ENCODE measurements at regions not wholly inside any gene's neighbourhood (a gene's known extent, or its start where the extent isn't known, plus 50 kb on each side); places are given as distances from the start of the nearest gene placed in this dataset.

DNA sequence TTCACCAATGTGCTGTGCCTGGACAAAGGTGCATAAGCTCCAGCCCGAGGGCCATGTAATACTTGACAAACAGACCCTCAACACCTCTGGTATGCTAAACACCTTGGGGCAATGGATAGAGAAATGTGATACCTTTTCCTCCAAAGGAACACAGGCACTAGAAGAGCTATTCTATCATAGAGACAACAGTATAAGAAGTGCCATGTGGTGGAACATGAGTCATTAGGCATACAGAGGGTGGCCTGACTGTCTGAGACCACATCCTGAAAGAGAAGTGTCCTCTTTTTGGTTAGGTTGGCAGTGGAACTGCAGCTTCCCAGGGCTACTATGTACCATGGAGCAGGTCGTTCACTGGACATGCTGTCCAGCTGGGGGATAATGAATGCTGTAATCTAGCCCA is 153.9 kb downstream of the INSIG2 start (continued):
- TF ChIP-seq, protein P1, sequence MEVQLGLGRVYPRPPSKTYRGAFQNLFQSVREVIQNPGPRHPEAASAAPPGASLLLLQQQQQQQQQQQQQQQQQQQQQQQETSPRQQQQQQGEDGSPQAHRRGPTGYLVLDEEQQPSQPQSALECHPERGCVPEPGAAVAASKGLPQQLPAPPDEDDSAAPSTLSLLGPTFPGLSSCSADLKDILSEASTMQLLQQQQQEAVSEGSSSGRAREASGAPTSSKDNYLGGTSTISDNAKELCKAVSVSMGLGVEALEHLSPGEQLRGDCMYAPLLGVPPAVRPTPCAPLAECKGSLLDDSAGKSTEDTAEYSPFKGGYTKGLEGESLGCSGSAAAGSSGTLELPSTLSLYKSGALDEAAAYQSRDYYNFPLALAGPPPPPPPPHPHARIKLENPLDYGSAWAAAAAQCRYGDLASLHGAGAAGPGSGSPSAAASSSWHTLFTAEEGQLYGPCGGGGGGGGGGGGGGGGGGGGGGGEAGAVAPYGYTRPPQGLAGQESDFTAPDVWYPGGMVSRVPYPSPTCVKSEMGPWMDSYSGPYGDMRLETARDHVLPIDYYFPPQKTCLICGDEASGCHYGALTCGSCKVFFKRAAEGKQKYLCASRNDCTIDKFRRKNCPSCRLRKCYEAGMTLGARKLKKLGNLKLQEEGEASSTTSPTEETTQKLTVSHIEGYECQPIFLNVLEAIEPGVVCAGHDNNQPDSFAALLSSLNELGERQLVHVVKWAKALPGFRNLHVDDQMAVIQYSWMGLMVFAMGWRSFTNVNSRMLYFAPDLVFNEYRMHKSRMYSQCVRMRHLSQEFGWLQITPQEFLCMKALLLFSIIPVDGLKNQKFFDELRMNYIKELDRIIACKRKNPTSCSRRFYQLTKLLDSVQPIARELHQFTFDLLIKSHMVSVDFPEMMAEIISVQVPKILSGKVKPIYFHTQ (CRISPR knock-in tag; IDR thresholded peaks at IDR 0.05): no peak
- TF ChIP-seq MYBL2 (CRISPR knock-in tag; IDR thresholded peaks at IDR 0.05): no peak

DNA sequence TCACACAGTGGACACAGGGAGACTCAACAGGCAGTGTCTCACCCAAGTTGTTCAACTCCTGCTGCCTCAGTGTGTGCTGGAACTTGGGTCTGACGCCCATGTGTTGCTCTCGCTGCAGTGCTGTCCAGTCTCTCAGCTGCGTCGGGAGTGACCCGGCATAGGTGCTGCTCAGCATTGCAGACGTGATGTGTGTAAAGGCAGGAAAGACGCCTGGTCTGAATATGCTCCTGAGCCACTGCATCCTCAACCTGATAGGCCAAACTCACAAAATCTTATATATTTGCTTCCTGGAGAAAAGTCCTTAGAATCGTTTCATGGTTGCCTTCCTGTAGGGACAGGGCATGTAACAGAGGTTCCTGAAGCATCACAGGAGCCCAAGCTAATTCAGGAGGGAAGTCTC is 152.9 kb downstream of the INSIG2 start:
- Mint-ChIP-seq H3K4me1 (no peaks in the 10 kb centered on the region), H3K27me3 (ENCODE audit: low read depth) (no peaks in the 10 kb centered on the region), H3K9me3 (peaks cover 13% of the 10 kb centered on the region), H3K27ac (no peak overlapping the region), H3K4me3 (no peak overlapping the region), H3K36me3 (peaks cover 5% of the 10 kb centered on the region)
- ATAC-seq (no peak), DNase-seq (ENCODE audit: low spot score) (no peak)
- CTCF ChIA-PET: interaction anchor here (1.3 to 1.5 kb wide), 2 partner anchors 20 to 194 kb away, joined by 4 read pairs; no protein-coding TSS in a partner anchor
- TF ChIP-seq JAZF1 (CRISPR knock-in tag; IDR thresholded peaks at IDR 0.05) (no peak), PRRX2 (CRISPR knock-in tag; IDR thresholded peaks at IDR 0.05) (no peak), MYBL2 (CRISPR knock-in tag; IDR thresholded peaks at IDR 0.05) (no peak), FOXP1 (CRISPR knock-in tag; IDR thresholded peaks at IDR 0.05; ENCODE audit: borderline replicate concordance) (no peak), CREB1 (CRISPR knock-in tag; IDR thresholded peaks at IDR 0.05) (no peak), ELF4 (CRISPR knock-in tag; IDR thresholded peaks at IDR 0.05; ENCODE audit: low read depth) (no peak), ZNF232 (CRISPR knock-in tag; IDR thresholded peaks at IDR 0.05) (no peak), ZNF263 (CRISPR knock-in tag; IDR thresholded peaks at IDR 0.05; ENCODE audit: low read depth) (no peak), ZNF219 (CRISPR knock-in tag; IDR thresholded peaks at IDR 0.05; ENCODE audit: borderline replicate concordance) (no peak), ZNF138 (CRISPR knock-in tag; conservative IDR thresholded peaks at IDR 0.05) (no peak)
- TF ChIP-seq, protein P2, sequence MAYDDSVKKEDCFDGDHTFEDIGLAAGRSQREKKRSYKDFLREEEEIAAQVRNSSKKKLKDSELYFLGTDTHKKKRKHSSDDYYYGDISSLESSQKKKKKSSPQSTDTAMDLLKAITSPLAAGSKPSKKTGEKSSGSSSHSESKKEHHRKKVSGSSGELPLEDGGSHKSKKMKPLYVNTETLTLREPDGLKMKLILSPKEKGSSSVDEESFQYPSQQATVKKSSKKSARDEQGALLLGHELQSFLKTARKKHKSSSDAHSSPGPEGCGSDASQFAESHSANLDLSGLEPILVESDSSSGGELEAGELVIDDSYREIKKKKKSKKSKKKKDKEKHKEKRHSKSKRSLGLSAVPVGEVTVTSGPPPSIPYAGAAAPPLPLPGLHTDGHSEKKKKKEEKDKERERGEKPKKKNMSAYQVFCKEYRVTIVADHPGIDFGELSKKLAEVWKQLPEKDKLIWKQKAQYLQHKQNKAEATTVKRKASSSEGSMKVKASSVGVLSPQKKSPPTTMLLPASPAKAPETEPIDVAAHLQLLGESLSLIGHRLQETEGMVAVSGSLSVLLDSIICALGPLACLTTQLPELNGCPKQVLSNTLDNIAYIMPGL (CRISPR knock-in tag; IDR thresholded peaks at IDR 0.05): no peak
- POLR2A ChIA-PET: no interaction called here

DNA sequence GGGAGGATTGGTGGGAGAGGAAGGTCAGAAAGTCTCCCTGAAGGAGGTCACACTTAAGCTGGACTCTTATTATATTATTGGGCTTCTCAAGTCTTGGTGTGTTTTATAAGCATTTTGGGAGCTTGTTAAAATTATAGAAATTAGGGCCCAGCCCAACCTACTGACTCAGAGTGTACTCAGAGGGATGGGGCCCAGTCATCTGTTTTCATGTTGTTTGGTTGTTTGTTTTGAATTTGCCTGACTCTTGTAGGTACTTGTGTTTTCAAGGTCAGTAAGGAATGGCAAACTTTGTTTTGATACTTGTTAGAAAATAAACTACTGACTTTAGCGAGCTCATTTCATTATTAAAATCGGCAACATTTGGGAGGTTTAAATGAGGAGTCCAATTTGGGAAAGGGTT is 152.0 kb downstream of the INSIG2 start:
- Mint-ChIP-seq H3K27ac (no peak overlapping the region), H3K4me3 (no peak overlapping the region), H3K27me3 (ENCODE audit: low read depth) (no peaks in the 10 kb centered on the region), H3K4me1 (no peaks in the 10 kb centered on the region), H3K9me3 (peaks cover 13% of the 10 kb centered on the region), H3K36me3 (peaks cover 5% of the 10 kb centered on the region)
- DNase-seq (ENCODE audit: low spot score) (no peak), ATAC-seq (no peak)
- POLR2A ChIA-PET: no interaction called here
- CTCF ChIA-PET: interaction anchor here (1.5 kb wide), 1 partner anchor 194 kb away, joined by 4 read pairs; no protein-coding TSS in a partner anchor
- TF ChIP-seq, protein P3, sequence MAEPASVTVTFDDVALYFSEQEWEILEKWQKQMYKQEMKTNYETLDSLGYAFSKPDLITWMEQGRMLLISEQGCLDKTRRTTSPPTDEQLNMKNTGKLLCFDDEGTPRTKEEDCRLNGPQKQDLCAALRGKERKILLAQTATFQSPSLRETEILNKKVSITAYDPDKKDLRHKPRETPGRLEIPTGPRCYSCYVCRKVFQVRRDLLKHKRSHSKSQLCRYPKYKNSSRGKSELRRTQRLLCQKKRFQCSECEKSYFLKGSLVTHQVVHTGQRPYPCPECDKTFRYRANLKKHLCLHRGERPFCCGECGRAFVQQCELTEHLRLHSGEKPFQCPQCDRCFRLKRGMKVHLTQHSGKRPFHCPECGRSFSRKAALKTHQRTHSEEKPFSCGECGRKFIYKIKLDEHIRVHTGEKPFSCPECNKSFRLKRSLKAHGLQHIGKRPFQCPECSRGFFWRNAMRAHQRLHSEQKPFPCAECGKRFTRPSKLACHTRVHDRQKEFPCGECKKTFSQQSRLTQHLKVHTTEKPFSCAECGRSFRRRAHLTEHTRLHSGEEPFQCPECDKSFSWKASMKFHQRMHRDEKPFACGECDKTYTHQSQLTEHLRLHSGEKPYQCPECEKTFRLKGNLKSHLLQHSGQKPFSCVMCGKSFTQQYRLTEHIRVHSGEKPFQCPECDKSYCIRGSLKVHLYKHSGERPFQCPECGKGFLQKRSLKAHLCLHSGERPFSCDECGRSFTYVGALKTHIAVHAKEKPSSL (CRISPR knock-in tag; conservative IDR thresholded peaks at IDR 0.05): no peak
- TF ChIP-seq, protein P4, sequence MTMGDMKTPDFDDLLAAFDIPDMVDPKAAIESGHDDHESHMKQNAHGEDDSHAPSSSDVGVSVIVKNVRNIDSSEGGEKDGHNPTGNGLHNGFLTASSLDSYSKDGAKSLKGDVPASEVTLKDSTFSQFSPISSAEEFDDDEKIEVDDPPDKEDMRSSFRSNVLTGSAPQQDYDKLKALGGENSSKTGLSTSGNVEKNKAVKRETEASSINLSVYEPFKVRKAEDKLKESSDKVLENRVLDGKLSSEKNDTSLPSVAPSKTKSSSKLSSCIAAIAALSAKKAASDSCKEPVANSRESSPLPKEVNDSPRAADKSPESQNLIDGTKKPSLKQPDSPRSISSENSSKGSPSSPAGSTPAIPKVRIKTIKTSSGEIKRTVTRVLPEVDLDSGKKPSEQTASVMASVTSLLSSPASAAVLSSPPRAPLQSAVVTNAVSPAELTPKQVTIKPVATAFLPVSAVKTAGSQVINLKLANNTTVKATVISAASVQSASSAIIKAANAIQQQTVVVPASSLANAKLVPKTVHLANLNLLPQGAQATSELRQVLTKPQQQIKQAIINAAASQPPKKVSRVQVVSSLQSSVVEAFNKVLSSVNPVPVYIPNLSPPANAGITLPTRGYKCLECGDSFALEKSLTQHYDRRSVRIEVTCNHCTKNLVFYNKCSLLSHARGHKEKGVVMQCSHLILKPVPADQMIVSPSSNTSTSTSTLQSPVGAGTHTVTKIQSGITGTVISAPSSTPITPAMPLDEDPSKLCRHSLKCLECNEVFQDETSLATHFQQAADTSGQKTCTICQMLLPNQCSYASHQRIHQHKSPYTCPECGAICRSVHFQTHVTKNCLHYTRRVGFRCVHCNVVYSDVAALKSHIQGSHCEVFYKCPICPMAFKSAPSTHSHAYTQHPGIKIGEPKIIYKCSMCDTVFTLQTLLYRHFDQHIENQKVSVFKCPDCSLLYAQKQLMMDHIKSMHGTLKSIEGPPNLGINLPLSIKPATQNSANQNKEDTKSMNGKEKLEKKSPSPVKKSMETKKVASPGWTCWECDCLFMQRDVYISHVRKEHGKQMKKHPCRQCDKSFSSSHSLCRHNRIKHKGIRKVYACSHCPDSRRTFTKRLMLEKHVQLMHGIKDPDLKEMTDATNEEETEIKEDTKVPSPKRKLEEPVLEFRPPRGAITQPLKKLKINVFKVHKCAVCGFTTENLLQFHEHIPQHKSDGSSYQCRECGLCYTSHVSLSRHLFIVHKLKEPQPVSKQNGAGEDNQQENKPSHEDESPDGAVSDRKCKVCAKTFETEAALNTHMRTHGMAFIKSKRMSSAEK (CRISPR knock-in tag; IDR thresholded peaks at IDR 0.05; ENCODE audit: borderline replicate concordance): no peak
- TF ChIP-seq, protein P5, sequence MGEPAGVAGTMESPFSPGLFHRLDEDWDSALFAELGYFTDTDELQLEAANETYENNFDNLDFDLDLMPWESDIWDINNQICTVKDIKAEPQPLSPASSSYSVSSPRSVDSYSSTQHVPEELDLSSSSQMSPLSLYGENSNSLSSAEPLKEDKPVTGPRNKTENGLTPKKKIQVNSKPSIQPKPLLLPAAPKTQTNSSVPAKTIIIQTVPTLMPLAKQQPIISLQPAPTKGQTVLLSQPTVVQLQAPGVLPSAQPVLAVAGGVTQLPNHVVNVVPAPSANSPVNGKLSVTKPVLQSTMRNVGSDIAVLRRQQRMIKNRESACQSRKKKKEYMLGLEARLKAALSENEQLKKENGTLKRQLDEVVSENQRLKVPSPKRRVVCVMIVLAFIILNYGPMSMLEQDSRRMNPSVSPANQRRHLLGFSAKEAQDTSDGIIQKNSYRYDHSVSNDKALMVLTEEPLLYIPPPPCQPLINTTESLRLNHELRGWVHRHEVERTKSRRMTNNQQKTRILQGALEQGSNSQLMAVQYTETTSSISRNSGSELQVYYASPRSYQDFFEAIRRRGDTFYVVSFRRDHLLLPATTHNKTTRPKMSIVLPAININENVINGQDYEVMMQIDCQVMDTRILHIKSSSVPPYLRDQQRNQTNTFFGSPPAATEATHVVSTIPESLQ (CRISPR knock-in tag; IDR thresholded peaks at IDR 0.05): no peak
- TF ChIP-seq GRHL2 (CRISPR knock-in tag; IDR thresholded peaks at IDR 0.05; ENCODE audit: insufficient replicate concordance, severe bottlenecking): no peak
- TF ChIP-seq, protein P6, sequence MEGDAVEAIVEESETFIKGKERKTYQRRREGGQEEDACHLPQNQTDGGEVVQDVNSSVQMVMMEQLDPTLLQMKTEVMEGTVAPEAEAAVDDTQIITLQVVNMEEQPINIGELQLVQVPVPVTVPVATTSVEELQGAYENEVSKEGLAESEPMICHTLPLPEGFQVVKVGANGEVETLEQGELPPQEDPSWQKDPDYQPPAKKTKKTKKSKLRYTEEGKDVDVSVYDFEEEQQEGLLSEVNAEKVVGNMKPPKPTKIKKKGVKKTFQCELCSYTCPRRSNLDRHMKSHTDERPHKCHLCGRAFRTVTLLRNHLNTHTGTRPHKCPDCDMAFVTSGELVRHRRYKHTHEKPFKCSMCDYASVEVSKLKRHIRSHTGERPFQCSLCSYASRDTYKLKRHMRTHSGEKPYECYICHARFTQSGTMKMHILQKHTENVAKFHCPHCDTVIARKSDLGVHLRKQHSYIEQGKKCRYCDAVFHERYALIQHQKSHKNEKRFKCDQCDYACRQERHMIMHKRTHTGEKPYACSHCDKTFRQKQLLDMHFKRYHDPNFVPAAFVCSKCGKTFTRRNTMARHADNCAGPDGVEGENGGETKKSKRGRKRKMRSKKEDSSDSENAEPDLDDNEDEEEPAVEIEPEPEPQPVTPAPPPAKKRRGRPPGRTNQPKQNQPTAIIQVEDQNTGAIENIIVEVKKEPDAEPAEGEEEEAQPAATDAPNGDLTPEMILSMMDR (IDR thresholded peaks at IDR 0.05): no peak

Measured in WTC11 (cell line).